NCI-H187 treated with DMSO at 0.1 percent for 48 hours (cell line): ENCODE measurements at regions not wholly inside any gene's neighbourhood (a gene's known extent, or its start where the extent isn't known, plus 50 kb on each side); places are given as distances from the start of the nearest gene placed in this dataset.

Source experiments
- DNase-seq: peaks from one replicate; lab custom pipeline; 2025; lab: John Stamatoyannopoulos, UW

- DNase-seq, result peak; percentile 35
These were observed 71.6 kb upstream of the GAREM1 start for GRCh38 chr18:32542221-32542798.

DNA sequence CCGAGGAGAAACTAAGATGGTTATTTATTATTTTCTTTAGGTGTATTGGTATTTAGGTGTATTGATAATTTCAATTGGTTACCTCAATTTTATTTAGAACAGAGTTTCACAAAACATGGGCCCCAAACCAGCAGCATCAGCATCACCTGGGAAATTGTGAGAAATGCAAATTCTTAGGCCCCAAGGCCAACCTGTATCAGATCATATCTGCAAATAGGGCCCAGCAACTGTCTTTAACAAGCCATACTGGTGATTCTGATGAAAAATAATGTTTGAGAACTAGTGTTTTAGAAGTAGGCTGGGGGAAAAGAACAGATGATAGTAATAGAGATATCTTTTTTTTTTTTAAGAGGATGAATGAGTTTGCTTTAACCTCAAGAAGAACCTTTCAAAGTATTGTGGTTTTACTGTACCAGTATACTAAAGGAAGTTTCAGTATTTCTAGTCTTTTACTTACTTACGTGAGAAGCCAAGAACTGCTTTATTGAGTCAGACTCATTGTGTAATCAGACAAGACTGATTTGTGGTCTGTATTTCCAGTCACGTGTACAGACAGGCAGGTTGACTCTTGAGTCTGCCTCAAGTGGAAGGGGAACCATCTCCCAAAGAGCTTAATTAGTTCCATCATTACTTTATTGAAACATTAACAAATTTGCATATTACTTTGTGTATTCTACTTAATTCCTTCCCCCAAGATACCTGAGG lies 60.4 kb upstream of the GAREM1 start:
- no peak for DNase-seq

DNA sequence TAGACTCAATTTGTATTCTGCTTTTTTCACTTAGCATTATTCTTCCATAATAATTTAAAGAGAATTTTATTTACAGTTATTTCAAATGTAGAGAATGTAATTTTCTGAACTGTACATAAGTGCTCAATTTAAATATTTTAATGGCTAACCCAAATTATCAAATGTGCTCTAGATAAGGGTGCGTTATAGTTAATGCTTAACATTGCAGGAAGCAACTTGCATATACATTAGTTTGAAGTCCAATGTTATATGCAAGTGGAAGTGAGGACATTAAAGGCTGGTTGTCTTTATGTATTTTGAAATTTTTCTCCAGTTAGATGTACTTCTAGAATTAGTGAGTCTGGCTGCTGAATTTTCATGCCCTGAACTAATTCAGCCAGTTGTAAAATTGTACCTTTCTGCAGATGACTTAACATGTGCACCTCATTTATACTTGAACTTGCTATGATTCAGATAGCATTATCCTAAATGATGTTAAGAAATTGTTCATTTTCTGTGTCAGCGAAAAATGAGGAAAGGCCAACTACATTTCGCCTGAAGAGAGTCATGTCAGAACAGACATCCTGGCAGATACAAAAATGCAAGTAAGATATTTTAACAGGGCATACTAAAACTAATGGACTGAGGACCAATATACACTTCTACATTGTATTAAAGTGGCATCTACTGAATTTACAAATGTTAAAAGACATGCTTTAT lies 59.2 kb upstream of the GAREM1 start:
- no peak for DNase-seq

DNA sequence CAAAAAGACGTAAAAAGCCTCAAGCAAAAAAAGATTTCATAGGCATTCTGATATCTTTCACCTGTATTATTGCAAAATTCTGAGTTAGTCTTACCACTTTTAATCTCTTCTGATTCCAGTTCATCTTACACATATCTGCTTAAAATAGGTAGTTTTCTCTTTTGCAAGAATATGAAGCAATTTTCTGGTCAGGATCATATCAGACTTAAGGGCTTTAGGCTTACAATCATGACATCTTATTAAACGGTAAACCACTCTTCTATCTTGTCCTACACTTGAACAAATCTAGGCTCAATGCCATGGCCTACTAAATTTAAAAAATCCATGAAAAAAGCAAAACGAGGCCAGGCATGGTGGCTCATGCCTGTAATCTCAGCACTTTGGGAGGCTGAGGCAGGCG lies 50.1 kb upstream of the GAREM1 start:
- no peak for DNase-seq
